ENCODE measurements at regions not wholly inside any gene's neighbourhood (a gene's known extent, or its start where the extent isn't known, plus 50 kb on each side); places are given as distances from the start of the nearest gene placed in this dataset.

GRCh38 chr12:20154052-20154451 lies 214.3 kb upstream of the PDE3A start:
- TF ChIP-seq CBFB (CRISPR knock-in tag; IDR thresholded peaks at IDR 0.05; ENCODE audit: low read depth) (no peak), SP1 (CRISPR knock-in tag; conservative IDR thresholded peaks at IDR 0.05) (no peak), ZNF281 (CRISPR knock-in tag; IDR thresholded peaks at IDR 0.05) (no peak), ZNF317 (CRISPR knock-in tag; IDR thresholded peaks at IDR 0.05; ENCODE audit: borderline replicate concordance, low read depth) (no peak), CREB1 (CRISPR knock-in tag; IDR thresholded peaks at IDR 0.05) (no peak), ZNF423 (CRISPR knock-in tag; IDR thresholded peaks at IDR 0.05) (no peak)
- TF ChIP-seq, protein P1, sequence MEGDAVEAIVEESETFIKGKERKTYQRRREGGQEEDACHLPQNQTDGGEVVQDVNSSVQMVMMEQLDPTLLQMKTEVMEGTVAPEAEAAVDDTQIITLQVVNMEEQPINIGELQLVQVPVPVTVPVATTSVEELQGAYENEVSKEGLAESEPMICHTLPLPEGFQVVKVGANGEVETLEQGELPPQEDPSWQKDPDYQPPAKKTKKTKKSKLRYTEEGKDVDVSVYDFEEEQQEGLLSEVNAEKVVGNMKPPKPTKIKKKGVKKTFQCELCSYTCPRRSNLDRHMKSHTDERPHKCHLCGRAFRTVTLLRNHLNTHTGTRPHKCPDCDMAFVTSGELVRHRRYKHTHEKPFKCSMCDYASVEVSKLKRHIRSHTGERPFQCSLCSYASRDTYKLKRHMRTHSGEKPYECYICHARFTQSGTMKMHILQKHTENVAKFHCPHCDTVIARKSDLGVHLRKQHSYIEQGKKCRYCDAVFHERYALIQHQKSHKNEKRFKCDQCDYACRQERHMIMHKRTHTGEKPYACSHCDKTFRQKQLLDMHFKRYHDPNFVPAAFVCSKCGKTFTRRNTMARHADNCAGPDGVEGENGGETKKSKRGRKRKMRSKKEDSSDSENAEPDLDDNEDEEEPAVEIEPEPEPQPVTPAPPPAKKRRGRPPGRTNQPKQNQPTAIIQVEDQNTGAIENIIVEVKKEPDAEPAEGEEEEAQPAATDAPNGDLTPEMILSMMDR (IDR thresholded peaks at IDR 0.05): no peak
- TF ChIP-seq, protein P2, sequence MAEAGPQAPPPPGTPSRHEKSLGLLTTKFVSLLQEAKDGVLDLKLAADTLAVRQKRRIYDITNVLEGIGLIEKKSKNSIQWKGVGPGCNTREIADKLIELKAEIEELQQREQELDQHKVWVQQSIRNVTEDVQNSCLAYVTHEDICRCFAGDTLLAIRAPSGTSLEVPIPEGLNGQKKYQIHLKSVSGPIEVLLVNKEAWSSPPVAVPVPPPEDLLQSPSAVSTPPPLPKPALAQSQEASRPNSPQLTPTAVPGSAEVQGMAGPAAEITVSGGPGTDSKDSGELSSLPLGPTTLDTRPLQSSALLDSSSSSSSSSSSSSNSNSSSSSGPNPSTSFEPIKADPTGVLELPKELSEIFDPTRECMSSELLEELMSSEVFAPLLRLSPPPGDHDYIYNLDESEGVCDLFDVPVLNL (CRISPR knock-in tag; IDR thresholded peaks at IDR 0.05; ENCODE audit: borderline replicate concordance, low read depth): no peak
